HEK293 (cell line): ENCODE measurements at regions not wholly inside any gene's neighbourhood (a gene's known extent, or its start where the extent isn't known, plus 50 kb on each side); places are given as distances from the start of the nearest gene placed in this dataset.

Source experiments
- CTCF ChIA-PET: fragments of 350-600 bp; formaldehyde crosslinking; extraction: SDS; loops from one replicate; lab custom pipeline; 2021; ENCODE audit warnings: antibody characterized with exemption; lab: Yijun Ruan, JAX
- POLR2A ChIA-PET: fragments of 300-600 bp; formaldehyde crosslinking; extraction: SDS; loops from one replicate; lab custom pipeline; 2020; ENCODE audit warnings: antibody characterized with exemption, inconsistent platforms; lab: Yijun Ruan, JAX
- H3K27ac ChIP-seq: fragments of 200-500 bp; sonication (Bioruptor generic); 2 replicates; pipeline ENCODE4 v1.5.1; 2014; ENCODE audit warnings: low read depth, low read length, control low read depth, inconsistent platforms; ENCODE audit errors: extremely low read depth
- H3K36me3 ChIP-seq, 2 experiments: fragments of 200-500 bp in 1 of 2; sonication (Bioruptor generic) in 1 of 2; 1 replicate in 1 of 2; 2 replicates in 1 of 2; pipeline ENCODE4 v1.5.1; 2014 to 2017; ENCODE audit warnings: inconsistent platforms in 2 of 2, low read length in 2 of 2; ENCODE audit not compliant: control insufficient read depth in 2 of 2, insufficient read depth in 1 of 2
- H3K4me1 ChIP-seq: fragments of 200-500 bp; sonication (Bioruptor generic); 2 replicates; pipeline ENCODE4 v1.5.1; 2014; ENCODE audit warnings: mild to moderate bottlenecking, low read length, inconsistent platforms; ENCODE audit not compliant: control insufficient read depth, insufficient read depth
- H3K4me3 ChIP-seq: 2 replicates; pipeline ENCODE4 v1.5.1; 2011; ENCODE audit warnings: low read depth, mild to moderate bottlenecking, control low read depth, low read length, moderate library complexity
- H3K9me3 ChIP-seq: fragments of 200-500 bp; sonication (Bioruptor generic); 2 replicates; pipeline ENCODE4 v1.5.1; 2014; ENCODE audit warnings: low read depth, low read length, inconsistent platforms; ENCODE audit not compliant: control insufficient read depth, insufficient read depth
- EGR2 ChIP-seq: fragments of 450-650 bp; formaldehyde crosslinking; IDR thresholded peaks from 2 replicates; pipeline ENCODE4 v1.5.1; 2016; ENCODE audit warnings: low read depth, missing biosample characterization, missing genetic modification characterization
- KLF10 ChIP-seq: fragments of 450-650 bp; IDR thresholded peaks from 2 replicates; pipeline ENCODE4 v1.5.1; 2018; ENCODE audit warnings: missing biosample characterization, mild to moderate bottlenecking, missing genetic modification characterization
- KLF17 ChIP-seq: fragments of 450-650 bp; formaldehyde crosslinking; IDR thresholded peaks from 2 replicates; pipeline ENCODE4 v1.5.1; 2016; ENCODE audit warnings: missing biosample characterization, missing genetic modification characterization
- KLF7 ChIP-seq: fragments of 450-650 bp; formaldehyde crosslinking; IDR thresholded peaks from 2 replicates; pipeline ENCODE4 v1.5.1; 2016; ENCODE audit warnings: missing biosample characterization, missing genetic modification characterization, borderline replicate concordance
- PRDM1 ChIP-seq: fragments of 450-650 bp; formaldehyde crosslinking; IDR thresholded peaks from 2 replicates; pipeline ENCODE4; 2016; ENCODE audit warnings: missing biosample characterization, missing genetic modification characterization
- YY2 ChIP-seq: fragments of 450-650 bp; formaldehyde crosslinking; IDR thresholded peaks from 2 replicates; pipeline ENCODE4 v1.5.1; 2016; ENCODE audit warnings: missing biosample characterization, missing genetic modification characterization
- ZBTB11 ChIP-seq: fragments of 450-650 bp; formaldehyde crosslinking; conservative IDR thresholded peaks from 2 replicates; pipeline ENCODE4 v1.5.1; 2016; ENCODE audit warnings: low read depth, missing biosample characterization, missing genetic modification characterization
- ZNF157 ChIP-seq: fragments of 450-650 bp; formaldehyde crosslinking; IDR thresholded peaks from 2 replicates; pipeline ENCODE4 v1.5.1; 2016; ENCODE audit warnings: missing biosample characterization, missing genetic modification characterization
- ZNF221 ChIP-seq: fragments of 450-650 bp; formaldehyde crosslinking; IDR thresholded peaks from 2 replicates; pipeline ENCODE4 v1.5.1; 2017; ENCODE audit warnings: missing biosample characterization, missing genetic modification characterization, borderline replicate concordance
- ZNF335 ChIP-seq: fragments of 450-650 bp; formaldehyde crosslinking; conservative IDR thresholded peaks from 2 replicates; pipeline ENCODE4 v1.5.1; 2016; ENCODE audit warnings: missing biosample characterization, missing genetic modification characterization
- ZNF423 ChIP-seq: fragments of 450-650 bp; formaldehyde crosslinking; IDR thresholded peaks from 2 replicates; pipeline ENCODE4 v1.5.1; 2016; ENCODE audit warnings: missing biosample characterization, missing genetic modification characterization
- ZNF558 ChIP-seq: fragments of 450-650 bp; formaldehyde crosslinking; IDR thresholded peaks from 2 replicates; pipeline ENCODE4 v1.5.1; 2016; ENCODE audit warnings: missing biosample characterization, missing genetic modification characterization
- ZNF580 ChIP-seq: fragments of 450-650 bp; formaldehyde crosslinking; IDR thresholded peaks from 2 replicates; pipeline ENCODE4 v1.5.1; 2016; ENCODE audit warnings: missing biosample characterization, missing genetic modification characterization
- ZNF677 ChIP-seq: fragments of 450-650 bp; IDR thresholded peaks from 2 replicates; pipeline ENCODE4 v1.5.0; 2018; ENCODE audit warnings: missing biosample characterization, mild to moderate bottlenecking, missing genetic modification characterization, moderate library complexity
- ZSCAN23 ChIP-seq: fragments of 450-650 bp; formaldehyde crosslinking; IDR thresholded peaks from 2 replicates; pipeline ENCODE4 v1.5.1; 2016; ENCODE audit warnings: missing biosample characterization, missing genetic modification characterization
- ZSCAN4 ChIP-seq: fragments of 450-650 bp; formaldehyde crosslinking; IDR thresholded peaks from 2 replicates; pipeline ENCODE4 v1.5.1; 2017; ENCODE audit warnings: missing biosample characterization, missing genetic modification characterization
- ZSCAN5A ChIP-seq: fragments of 450-650 bp; formaldehyde crosslinking; IDR thresholded peaks from 2 replicates; pipeline ENCODE4 v1.5.1; 2016; ENCODE audit warnings: missing biosample characterization, missing genetic modification characterization
- TF ChIP-seq, protein P1 (sequence below): fragments of 450-650 bp; formaldehyde crosslinking; IDR thresholded peaks from 2 replicates; pipeline ENCODE4 v1.5.1; 2016; ENCODE audit warnings: missing biosample characterization, missing genetic modification characterization
- TF ChIP-seq, protein P2 (sequence below): fragments of 450-650 bp; formaldehyde crosslinking; IDR thresholded peaks from 2 replicates; pipeline ENCODE4 v1.5.1; 2017; ENCODE audit warnings: missing biosample characterization, missing genetic modification characterization

GRCh38 chr4:141347684-141348083, 127.0 kb downstream of the ZNF330 start:
- Histone ChIP-seq H3K4me3 (no peak overlapping the region), H3K36me3 (no peaks in the 10 kb centered on the region), H3K27ac (no peak overlapping the region)
- TF ChIP-seq KLF10 (tag by site-specific recombination) (no peak), EGR2 (no peak), ZNF335 (tag by site-specific recombination) (no peak), ZSCAN5A (tag by site-specific recombination) (no peak), PRDM1 (tag by site-specific recombination) (no peak), ZSCAN4 (tag by site-specific recombination) (no peak), KLF17 (tag by site-specific recombination) (no peak), ZSCAN23 (no peak), ZNF558 (tag by site-specific recombination) (no peak), ZNF580 (tag by site-specific recombination) (no peak), ZBTB11 (no peak), ZNF677 (no peak), YY2 (no peak), ZNF423 (tag by site-specific recombination) (no peak)
- TF ChIP-seq, protein P1, sequence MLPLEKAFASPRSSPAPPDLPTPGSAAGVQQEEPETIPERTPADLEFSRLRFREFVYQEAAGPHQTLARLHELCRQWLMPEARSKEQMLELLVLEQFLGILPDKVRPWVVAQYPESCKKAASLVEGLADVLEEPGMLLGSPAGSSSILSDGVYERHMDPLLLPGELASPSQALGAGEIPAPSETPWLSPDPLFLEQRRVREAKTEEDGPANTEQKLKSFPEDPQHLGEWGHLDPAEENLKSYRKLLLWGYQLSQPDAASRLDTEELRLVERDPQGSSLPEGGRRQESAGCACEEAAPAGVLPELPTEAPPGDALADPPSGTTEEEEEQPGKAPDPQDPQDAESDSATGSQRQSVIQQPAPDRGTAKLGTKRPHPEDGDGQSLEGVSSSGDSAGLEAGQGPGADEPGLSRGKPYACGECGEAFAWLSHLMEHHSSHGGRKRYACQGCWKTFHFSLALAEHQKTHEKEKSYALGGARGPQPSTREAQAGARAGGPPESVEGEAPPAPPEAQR (tag by site-specific recombination) = no peak
- TF ChIP-seq, all 188 proteins: peak for 0
- ChIA-PET CTCF (interaction anchor here (0.5 to 1.3 kb wide), 8 partner anchors 12 to 1997 kb away, joined by 3 to 8 read pairs (median 3); no protein-coding TSS in a partner anchor), POLR2A (no interaction called here)
- no peaks in the 10 kb centered on the region for H3K9me3 ChIP-seq
- H3K4me1 ChIP-seq = no peaks in the 10 kb centered on the region

- no peak overlapping the region for H3K27ac ChIP-seq
- ChIA-PET POLR2A (no interaction called here), CTCF (interaction anchor here (0.5 to 1.3 kb wide), 2 partner anchors 18 to 306 kb away, joined by 3 read pairs; no protein-coding TSS in a partner anchor)
- no peak overlapping the region for H3K4me3 ChIP-seq
- H3K4me1 ChIP-seq = no peaks in the 10 kb centered on the region
- H3K9me3 ChIP-seq = no peaks in the 10 kb centered on the region
- TF ChIP-seq, protein P2, sequence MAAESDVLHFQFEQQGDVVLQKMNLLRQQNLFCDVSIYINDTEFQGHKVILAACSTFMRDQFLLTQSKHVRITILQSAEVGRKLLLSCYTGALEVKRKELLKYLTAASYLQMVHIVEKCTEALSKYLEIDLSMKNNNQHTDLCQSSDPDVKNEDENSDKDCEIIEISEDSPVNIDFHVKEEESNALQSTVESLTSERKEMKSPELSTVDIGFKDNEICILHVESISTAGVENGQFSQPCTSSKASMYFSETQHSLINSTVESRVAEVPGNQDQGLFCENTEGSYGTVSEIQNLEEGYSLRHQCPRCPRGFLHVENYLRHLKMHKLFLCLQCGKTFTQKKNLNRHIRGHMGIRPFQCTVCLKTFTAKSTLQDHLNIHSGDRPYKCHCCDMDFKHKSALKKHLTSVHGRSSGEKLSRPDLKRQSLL (tag by site-specific recombination) = no peak
- no peak for TF ChIP-seq ZNF558 (tag by site-specific recombination)
- TF ChIP-seq ZNF221 = no peak
- TF ChIP-seq ZNF157 (tag by site-specific recombination) = no peak
- no peak for TF ChIP-seq KLF7 (tag by site-specific recombination)
- H3K36me3 ChIP-seq = no peaks in the 10 kb centered on the region
Observed at GRCh38 chr4:141348125-141348524, 127.4 kb downstream of the ZNF330 start.
